GM19324 (cell line): ENCODE measurements at regions not wholly inside any gene's neighbourhood (a gene's known extent, or its start where the extent isn't known, plus 50 kb on each side); places are given as distances from the start of the nearest gene placed in this dataset.
"Not testable (repeated sequence)": the region's sequence is repeated elsewhere in the genome, so short reads cannot be mapped to it uniquely, and the experiment has no call there.

Experiments
- ATAC-seq: cut with Tn5 transposase; IDR thresholded peaks from one replicate; pipeline ENCODE4 v1.9.1; 2021; ENCODE audit warnings: mild to moderate bottlenecking, moderate library complexity; ENCODE audit not compliant: unreplicated experiment, low FRiP score

- no peak for ATAC-seq
Measured at GRCh38 chr20:53803492-53804155, 210.0 kb upstream of the ZNF217 start.

GRCh38 chr20:53801609-53802370 is 208.2 kb upstream of the ZNF217 start:
- no peak for ATAC-seq

- no peak for ATAC-seq
Measured at GRCh38 chr20:53800883-53801604, 207.4 kb upstream of the ZNF217 start.

GRCh38 chr20:53800418-53800817 is 206.8 kb upstream of the ZNF217 start:
- no peak for ATAC-seq

DNA sequence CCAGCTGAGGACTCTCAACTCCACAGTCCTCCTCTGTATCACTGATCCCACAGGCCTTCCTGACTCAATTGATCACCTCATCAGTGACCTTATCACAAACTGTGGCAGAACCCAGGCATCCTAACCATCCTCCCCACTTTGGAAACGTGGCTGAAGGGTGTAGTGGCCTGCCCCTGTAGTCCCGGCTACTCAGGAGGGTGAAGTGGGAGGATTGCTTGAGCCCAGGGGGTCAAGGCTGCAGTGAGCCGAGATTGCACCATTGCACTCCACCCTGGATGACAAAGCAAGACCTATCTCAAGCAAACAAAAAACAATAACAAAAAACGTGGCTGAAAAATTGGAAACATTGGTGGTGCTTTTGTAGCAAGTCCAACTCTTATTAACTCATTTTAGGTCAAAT is 203.4 kb upstream of the ZNF217 start:
- ATAC-seq = no peak

DNA sequence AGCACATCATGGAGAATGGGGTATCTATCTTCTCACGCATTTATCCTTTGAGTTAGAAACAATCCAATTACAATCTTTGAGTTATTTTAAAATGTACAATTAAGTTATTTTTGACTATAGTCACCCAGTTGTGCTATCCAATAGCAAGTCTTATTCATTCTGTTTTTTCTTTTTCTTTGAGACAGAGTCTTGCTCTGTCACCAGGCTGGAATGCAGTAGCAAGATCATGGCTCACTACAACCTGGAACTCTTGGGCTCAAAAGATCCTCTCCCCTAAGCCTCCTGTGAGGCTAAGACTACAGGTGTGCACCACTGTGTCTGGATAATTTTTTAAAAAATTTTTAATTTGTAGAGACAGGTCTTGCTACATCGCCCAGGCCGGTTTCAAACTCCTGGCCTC is 201.5 kb upstream of the ZNF217 start:
- ATAC-seq = no peak

DNA sequence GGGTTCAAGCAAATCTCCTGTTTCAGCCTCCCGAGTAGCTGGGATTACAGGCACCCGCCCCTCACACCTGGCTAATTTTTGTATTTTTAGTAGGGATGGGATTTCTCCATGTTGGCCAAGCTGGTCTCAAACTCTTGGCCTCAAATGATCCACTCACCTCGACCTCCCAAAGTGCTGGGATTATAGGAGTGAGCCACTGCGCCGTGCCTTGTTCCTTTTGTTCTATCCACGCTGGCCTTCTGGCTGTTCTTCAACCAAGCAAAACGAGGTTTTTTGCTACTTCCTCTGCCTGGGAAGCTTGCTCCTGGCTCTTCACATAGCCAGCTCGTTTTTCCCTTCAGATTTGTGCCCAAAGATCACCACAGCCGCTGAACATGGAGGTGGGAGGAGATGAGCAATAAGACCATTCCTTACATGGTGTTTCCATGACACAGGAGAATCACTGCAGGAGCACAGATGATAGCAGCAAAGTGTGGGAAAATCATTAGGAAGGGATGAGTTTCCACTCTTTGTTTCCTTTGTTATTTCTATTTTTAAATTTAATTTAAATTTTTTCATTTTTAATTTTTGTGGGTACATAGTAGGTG is 201.0 kb upstream of the ZNF217 start:
- no peak for ATAC-seq

DNA sequence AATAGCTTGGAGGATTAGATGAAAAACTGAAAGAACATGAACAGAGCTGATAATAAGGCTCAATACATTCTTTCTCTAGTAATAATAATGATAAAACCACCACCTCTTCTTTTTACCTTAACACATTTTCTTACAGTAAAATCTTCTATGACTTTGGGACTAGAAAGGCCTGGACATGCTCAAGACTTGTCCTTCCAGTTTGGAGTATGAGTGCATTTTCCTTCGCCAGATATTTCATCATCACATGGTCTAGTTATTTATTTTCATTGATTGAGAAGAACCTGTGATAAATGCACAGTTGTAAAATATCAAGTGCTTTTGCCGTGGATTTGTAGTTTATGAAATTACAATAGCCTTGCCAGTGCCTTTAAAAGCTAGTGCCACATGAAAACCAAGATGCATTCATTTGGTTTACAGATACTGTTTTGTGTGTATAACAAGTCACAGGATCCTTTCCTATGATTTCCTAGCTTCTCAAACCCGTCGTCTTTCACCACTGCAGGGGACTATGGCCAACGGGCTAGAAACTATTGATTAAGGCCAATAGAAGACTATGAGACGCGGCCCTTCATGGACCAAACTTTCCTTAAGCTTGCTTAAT is 200.2 kb upstream of the ZNF217 start:
- ATAC-seq = no peak

DNA sequence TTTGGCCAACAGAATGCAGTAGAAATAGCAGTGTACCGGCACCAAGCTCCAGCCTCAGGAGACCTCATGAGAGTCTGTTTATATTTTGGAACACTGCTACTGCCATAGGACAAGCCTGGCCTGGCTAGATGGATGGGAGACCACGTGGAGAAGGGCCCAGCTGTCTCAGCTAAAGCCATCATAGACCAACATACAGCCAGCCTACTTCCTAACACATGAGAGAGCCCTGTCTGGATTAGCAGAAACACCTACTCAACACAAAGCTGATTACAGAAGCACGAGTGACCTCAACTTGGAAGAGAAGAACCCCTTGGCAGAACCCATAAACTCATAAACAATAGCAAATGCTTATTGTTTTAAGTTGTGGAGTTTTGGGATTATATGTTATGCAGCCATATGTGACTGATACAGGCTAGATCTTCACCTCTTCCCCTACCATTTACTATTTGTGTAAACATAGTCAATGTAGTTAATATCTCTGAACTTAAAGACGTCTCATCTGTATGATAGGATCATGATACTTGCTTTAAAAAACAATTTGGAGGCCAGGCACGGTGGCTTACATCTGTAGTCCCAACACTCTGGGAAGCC is 199.4 kb upstream of the ZNF217 start:
- no peak for ATAC-seq

DNA sequence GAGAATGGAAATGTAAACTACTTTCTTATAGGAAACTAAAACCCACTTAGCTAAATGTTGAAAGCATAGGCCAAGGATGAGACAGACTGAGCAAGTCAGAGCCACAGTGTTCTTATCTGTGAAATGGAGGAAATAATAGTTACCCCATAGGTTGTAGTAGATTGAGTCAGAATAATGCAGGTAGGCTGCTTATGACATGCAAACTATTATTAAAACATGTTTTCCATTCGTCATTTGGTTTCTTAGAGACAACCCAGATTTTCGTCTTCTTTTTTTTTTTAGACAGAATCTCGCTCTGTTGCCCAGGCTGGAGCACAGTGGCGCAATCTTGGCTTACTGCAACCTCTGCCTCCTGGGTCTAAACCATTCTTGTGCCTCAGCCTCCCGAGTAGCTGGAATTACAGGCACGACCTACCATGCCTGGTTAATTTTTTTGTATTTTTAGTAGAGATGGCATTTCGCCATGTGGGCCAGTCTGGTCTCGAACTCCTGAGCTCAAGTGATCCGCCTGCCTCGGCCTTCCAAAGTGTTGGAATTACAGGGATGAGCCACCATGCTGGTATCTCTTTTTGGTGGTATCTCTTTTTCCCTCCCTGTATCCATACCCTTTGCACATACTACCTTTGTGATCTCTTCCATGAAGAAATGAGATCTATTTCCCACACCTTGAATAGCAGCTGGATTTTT is 196.5 kb upstream of the ZNF217 start:
- ATAC-seq = no peak

- no peak for ATAC-seq
Measured at GRCh38 chr20:53788253-53789022, 194.8 kb upstream of the ZNF217 start.

GRCh38 chr20:53787491-53787931 is 193.9 kb upstream of the ZNF217 start:
- ATAC-seq = not testable (repeated sequence)

GRCh38 chr20:53786445-53787267 is 193.0 kb upstream of the ZNF217 start:
- ATAC-seq = no peak

- ATAC-seq = no peak
Measured at GRCh38 chr20:53786071-53786444, 192.4 kb upstream of the ZNF217 start.

DNA sequence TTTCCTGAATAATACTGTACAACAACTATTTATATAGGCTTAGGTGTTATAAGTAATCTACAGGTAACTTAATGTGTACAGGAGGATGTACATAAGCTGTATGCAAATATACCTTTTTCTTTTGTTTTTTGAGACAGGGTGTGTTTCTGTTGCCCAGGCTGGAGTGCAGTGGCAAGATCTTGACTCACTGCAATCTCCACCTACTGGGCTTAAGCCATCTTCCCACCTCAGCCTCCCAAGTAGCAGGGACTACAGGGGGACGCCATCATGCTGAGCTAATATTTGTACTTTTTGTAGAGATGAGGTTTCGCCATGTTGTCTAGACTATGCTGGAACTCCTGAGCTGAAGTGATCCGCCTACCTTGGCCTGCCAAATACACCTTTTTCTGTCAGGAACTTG is 191.7 kb upstream of the ZNF217 start:
- no peak for ATAC-seq

GRCh38 chr20:53783768-53784167 is 190.1 kb upstream of the ZNF217 start:
- no peak for ATAC-seq

DNA sequence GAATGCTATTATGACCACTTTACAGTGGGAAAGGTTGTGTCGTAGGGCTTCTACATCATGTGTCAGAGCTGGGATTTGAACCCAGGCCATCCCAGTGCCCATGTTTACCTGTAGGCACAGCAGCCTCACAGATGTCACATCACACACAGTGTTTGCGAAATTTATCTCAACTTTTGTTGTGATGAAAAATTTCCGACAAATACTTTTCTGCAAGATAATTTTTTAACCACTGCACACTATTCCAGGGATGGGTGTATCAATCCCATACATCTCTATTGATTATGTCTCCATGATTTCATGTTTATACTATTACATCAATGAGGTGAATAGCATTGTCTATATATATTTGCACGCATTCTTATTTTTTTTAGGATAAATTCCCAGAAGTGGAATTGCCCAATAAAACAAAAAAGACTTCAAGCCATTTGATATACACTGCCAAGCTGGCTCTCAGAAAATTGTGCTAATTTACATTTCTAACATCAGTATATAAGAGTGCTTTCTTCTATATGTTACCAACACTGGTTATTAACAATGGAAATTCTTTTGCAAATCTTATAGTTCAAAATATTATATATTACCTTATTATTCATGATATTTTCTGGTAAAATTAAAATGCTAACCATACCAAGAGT is 189.1 kb upstream of the ZNF217 start:
- no peak for ATAC-seq

DNA sequence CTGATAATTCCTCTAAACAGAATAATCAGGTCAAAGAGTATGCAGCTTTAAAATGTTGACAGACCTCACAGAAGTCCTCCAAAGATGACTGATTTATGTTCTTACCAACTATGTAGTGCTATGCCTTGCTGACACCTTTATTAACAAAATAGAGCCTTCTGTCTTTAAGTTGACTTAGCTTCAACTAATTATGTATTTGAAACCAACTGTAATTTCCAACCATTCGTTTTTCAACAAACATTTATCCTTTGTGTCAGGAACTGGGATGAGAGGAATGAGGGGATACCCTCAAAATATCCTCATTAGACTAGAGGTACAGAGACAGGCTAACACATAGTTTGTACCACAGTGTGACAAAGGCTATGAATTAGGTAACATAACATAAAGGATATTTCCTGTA is 186.2 kb upstream of the ZNF217 start:
- no peak for ATAC-seq
